Liver (tissue), 3 donors: ENCODE measurements at regions not wholly inside any gene's neighbourhood (a gene's known extent, or its start where the extent isn't known, plus 50 kb on each side); places are given as distances from the start of the nearest gene placed in this dataset.
"Not testable (repeated sequence)": the region's sequence is repeated elsewhere in the genome, so short reads cannot be mapped to it uniquely, and the experiment has no call there.

Experiments
- CTCF ChIP-seq: fragments of 150-350 bp; IDR thresholded peaks from 2 replicates; pipeline ENCODE4 v1.5.1; 2017; ENCODE audit warnings: improper control_type of control experiment, low read depth, low read length; ENCODE audit not compliant: missing input control
- GABPA ChIP-seq, 2 donors: IDR thresholded peaks in 1 of 2; conservative IDR thresholded peaks in 1 of 2; 2 replicates each; pipeline ENCODE4 v1.6.1; 2016; ENCODE audit warnings: antibody characterized with exemption in 2 of 2, mild to moderate bottlenecking in 1 of 2, moderate library complexity in 1 of 2
- RAD21 ChIP-seq, 2 donors: IDR thresholded peaks; 2 replicates each; pipeline ENCODE4 v1.6.1; 2016; ENCODE audit warnings: antibody characterized with exemption in 2 of 2, mild to moderate bottlenecking in 2 of 2
- SP1 ChIP-seq: IDR thresholded peaks from 2 replicates; pipeline ENCODE4 v1.6.1; 2018; ENCODE audit warnings: antibody characterized with exemption, mild to moderate bottlenecking
- YY1 ChIP-seq: IDR thresholded peaks from 2 replicates; pipeline ENCODE4 v1.6.1; 2016; ENCODE audit warnings: antibody characterized with exemption, mild to moderate bottlenecking
- ZBTB33 ChIP-seq: IDR thresholded peaks from 2 replicates; pipeline ENCODE4 v1.6.1; 2016; ENCODE audit warnings: antibody characterized with exemption
- donor health status: healthy.
- donor health status: healthy.

GRCh38 chr4:189236321-189236720 is 704.4 kb upstream of the FRG1 start:
- TF ChIP-seq GABPA (IDR thresholded peaks at IDR 0.05 in 1 of 2, conservative IDR thresholded peaks at IDR 0.05 in 1 of 2); RAD21 (IDR thresholded peaks at IDR 0.05); CTCF; ZBTB33; YY1; SP1: not testable (repeated sequence)
